ENCODE measurements at regions not wholly inside any gene's neighbourhood (a gene's known extent, or its start where the extent isn't known, plus 50 kb on each side); places are given as distances from the start of the nearest gene placed in this dataset.

- TF ChIP-seq POLR2A (IDR thresholded peaks at IDR 0.05) (no peak), CTCF (IDR thresholded peaks at IDR 0.05) (no peak)
These were observed 103.8 kb downstream of the CHD9NB start for GRCh38 chr16:52948946-52949345.
